ENCODE measurements at regions not wholly inside any gene's neighbourhood (a gene's known extent, or its start where the extent isn't known, plus 50 kb on each side); places are given as distances from the start of the nearest gene placed in this dataset.

DNA sequence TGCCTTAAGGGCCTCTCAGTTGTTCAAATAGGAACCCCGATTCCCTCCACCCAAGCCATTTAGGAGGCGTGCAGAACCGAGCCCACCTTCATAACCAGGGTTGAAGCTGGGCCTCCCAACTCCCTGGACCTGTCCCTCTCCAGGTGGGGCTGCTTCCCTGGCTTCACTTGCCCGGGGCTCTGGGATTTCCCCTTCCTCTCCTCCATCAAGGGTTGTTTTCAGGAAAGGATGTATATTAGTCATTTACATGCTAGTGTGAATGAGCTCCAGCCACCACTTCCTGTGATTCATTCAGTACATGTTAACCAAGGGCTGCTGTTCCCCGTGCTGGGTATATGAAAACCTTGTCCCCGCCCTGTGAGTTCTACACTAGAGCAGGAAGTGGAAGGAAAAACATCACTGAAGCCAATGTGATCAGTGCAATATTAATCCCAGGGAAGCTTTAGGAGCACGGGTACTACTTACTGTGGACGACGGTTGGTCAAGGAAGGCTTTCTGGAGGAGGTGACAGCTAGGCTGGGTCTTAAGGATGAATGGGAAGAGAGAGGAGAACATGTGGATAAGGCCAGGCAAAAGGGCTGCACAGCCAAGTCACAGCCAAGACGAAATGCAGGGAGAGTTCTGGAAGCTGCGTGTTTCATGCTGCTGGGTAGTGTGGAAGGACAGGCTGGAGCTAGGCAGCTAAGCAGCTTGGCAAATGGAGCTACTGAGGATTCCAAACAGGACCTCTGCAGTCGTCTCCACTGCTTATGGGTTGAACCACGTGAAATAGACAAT, 150.1 kb upstream of the SHH start:
- H3K4me3 Mint-ChIP-seq, result no peak overlapping the region
- H3K4me1 Mint-ChIP-seq, result peaks cover 0 to 4% (median 1%) of the 10 kb centered on the region in 4 donors
- no peaks in the 10 kb centered on the region for H3K27me3 Mint-ChIP-seq
- Histone ChIP-seq H3K9me3 (ENCODE audit: control insufficient read depth in 2 of 2, low read length in 2 of 2) (no peaks in the 10 kb centered on the region), H3K36me3 (ENCODE audit: control insufficient read depth, insufficient read depth, low read length) (no peaks in the 10 kb centered on the region), H3K27ac (ENCODE audit: insufficient read depth, low read length, poor library complexity, severe bottlenecking) (no peak overlapping the region), H3K4me3 (ENCODE audit: low read depth, low read length) (no peak overlapping the region), H3K4me1 (ENCODE audit: control insufficient read depth, insufficient read depth, low read length, poor library complexity, severe bottlenecking) (no peaks in the 10 kb centered on the region), H3K27me3 (ENCODE audit: control insufficient read depth, insufficient read depth, low read length) (no peaks in the 10 kb centered on the region)
- DNase-seq, result peak in 1 of 3 donors; percentile 70
- no peak for ATAC-seq (ENCODE audit: low read depth in 2 of 2)
- H3K27ac Mint-ChIP-seq, result no peak overlapping the region
- no peaks in the 10 kb centered on the region for H3K9me3 Mint-ChIP-seq
- no peaks in the 10 kb centered on the region for H3K36me3 Mint-ChIP-seq

DNA sequence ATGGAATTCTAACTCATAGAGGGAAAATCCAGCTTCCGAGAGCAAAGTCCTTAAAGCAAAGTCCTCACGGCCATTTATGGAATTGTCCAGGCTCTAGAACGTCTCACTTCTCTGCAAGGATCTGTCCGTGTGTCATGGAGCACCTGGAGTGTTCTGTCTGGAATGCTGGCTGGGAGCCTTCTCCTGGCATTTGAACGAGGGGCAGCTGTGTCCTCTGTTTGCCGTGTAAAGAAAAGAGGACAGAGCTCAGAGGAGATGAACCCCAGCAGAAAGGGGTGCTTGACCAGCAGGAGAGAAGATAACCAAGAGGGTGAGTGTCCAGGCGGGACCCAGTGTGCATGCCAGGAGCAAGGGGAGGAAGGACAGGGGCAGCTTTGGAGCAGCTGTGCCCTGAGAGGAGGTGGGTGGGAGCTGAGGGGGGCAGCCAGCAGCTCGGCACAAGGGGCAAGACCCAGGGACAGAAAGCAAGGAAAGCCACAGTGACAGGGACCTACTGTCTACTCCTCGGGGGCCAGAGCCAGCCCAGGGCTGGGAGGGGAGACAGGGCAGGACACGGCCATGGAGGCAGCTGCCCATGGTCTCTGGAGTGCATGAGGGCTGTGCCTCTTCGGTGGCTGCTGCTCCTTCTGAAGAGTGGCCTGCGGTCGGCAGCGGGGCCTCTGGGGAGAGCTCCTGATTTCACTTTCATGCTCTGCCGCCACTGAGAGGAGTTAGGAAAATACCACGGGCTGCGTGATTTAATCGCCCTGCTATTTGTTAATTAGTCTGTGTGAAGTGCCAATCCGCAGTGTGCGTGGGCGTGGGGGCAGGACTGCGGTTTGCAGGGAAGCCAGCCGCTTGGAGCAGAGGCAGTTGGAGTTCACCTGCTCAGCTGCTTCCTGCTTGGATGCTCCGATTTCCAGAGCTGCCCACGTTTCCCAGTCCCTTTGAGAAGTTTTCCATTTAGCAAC, 149.3 kb upstream of the SHH start:
- Histone ChIP-seq H3K4me1 (ENCODE audit: control insufficient read depth, insufficient read depth, low read length, poor library complexity, severe bottlenecking) (no peaks in the 10 kb centered on the region), H3K27me3 (ENCODE audit: control insufficient read depth, insufficient read depth, low read length) (no peaks in the 10 kb centered on the region), H3K4me3 (ENCODE audit: low read depth, low read length) (no peak overlapping the region), H3K9me3 (ENCODE audit: control insufficient read depth in 2 of 2, low read length in 2 of 2) (no peaks in the 10 kb centered on the region), H3K36me3 (ENCODE audit: control insufficient read depth, insufficient read depth, low read length) (no peaks in the 10 kb centered on the region), H3K27ac (ENCODE audit: insufficient read depth, low read length, poor library complexity, severe bottlenecking) (no peak overlapping the region)
- Mint-ChIP-seq H3K4me3 (no peak overlapping the region), H3K4me1 (peaks cover 0 to 4% (median 1%) of the 10 kb centered on the region in 4 donors), H3K27ac (no peak overlapping the region), H3K27me3 (no peaks in the 10 kb centered on the region), H3K36me3 (no peaks in the 10 kb centered on the region), H3K9me3 (no peaks in the 10 kb centered on the region)
- ATAC-seq (ENCODE audit: low read depth in 2 of 2) (no peak), DNase-seq (no peak)

- Mint-ChIP-seq H3K4me3 (no peak overlapping the region), H3K9me3 (no peaks in the 10 kb centered on the region), H3K27me3 (no peaks in the 10 kb centered on the region), H3K27ac (no peak overlapping the region), H3K4me1 (peaks cover 0 to 4% (median 2%) of the 10 kb centered on the region in 4 donors), H3K36me3 (no peaks in the 10 kb centered on the region)
- Histone ChIP-seq H3K27me3 (ENCODE audit: control insufficient read depth, insufficient read depth, low read length) (no peaks in the 10 kb centered on the region), H3K9me3 (ENCODE audit: control insufficient read depth in 2 of 2, low read length in 2 of 2) (no peaks in the 10 kb centered on the region), H3K27ac (ENCODE audit: insufficient read depth, low read length, poor library complexity, severe bottlenecking) (no peak overlapping the region), H3K36me3 (ENCODE audit: control insufficient read depth, insufficient read depth, low read length) (no peaks in the 10 kb centered on the region), H3K4me1 (ENCODE audit: control insufficient read depth, insufficient read depth, low read length, poor library complexity, severe bottlenecking) (no peaks in the 10 kb centered on the region), H3K4me3 (ENCODE audit: low read depth, low read length) (no peak overlapping the region)
- no peak for DNase-seq
- ATAC-seq (ENCODE audit: low read depth in 2 of 2), result no peak
These were observed 147.6 kb upstream of the SHH start for GRCh38 chr7:155959894-155960293.

GRCh38 chr7:155956977-155957376, 144.7 kb upstream of the SHH start:
- no peak for ATAC-seq (ENCODE audit: low read depth in 2 of 2)
- no peak overlapping the region for H3K27ac Mint-ChIP-seq
- Histone ChIP-seq H3K9me3 (ENCODE audit: control insufficient read depth in 2 of 2, low read length in 2 of 2) (no peaks in the 10 kb centered on the region), H3K4me3 (ENCODE audit: low read depth, low read length) (no peak overlapping the region), H3K36me3 (ENCODE audit: control insufficient read depth, insufficient read depth, low read length) (no peaks in the 10 kb centered on the region), H3K4me1 (ENCODE audit: control insufficient read depth, insufficient read depth, low read length, poor library complexity, severe bottlenecking) (no peaks in the 10 kb centered on the region), H3K27ac (ENCODE audit: insufficient read depth, low read length, poor library complexity, severe bottlenecking) (no peak overlapping the region), H3K27me3 (ENCODE audit: control insufficient read depth, insufficient read depth, low read length) (no peaks in the 10 kb centered on the region)
- no peaks in the 10 kb centered on the region for H3K36me3 Mint-ChIP-seq
- no peaks in the 10 kb centered on the region for H3K9me3 Mint-ChIP-seq
- DNase-seq, result no peak
- H3K4me3 Mint-ChIP-seq, result no peak overlapping the region
- peaks cover 0 to 2% (median 0%) of the 10 kb centered on the region in 4 donors for H3K4me1 Mint-ChIP-seq
- H3K27me3 Mint-ChIP-seq, result no peaks in the 10 kb centered on the region

- no peak overlapping the region for H3K4me3 ChIP-seq (ENCODE audit: low read depth, low read length)
- H3K4me1 ChIP-seq (ENCODE audit: control insufficient read depth, insufficient read depth, low read length, poor library complexity, severe bottlenecking), result no peaks in the 10 kb centered on the region
- no peak overlapping the region for H3K27ac Mint-ChIP-seq
- no peaks in the 10 kb centered on the region for H3K9me3 Mint-ChIP-seq
- H3K9me3 ChIP-seq (ENCODE audit: control insufficient read depth in 2 of 2, low read length in 2 of 2), result no peaks in the 10 kb centered on the region
- no peak for ATAC-seq (ENCODE audit: low read depth in 2 of 2)
- no peak overlapping the region for H3K27ac ChIP-seq (ENCODE audit: insufficient read depth, low read length, poor library complexity, severe bottlenecking)
- no peaks in the 10 kb centered on the region for H3K36me3 Mint-ChIP-seq
- no peak overlapping the region for H3K4me3 Mint-ChIP-seq
- no peaks in the 10 kb centered on the region for H3K27me3 ChIP-seq (ENCODE audit: control insufficient read depth, insufficient read depth, low read length)
- DNase-seq, result no peak
- peaks cover 0 to 2% (median 0%) of the 10 kb centered on the region in 4 donors for H3K4me1 Mint-ChIP-seq
- no peaks in the 10 kb centered on the region for H3K36me3 ChIP-seq (ENCODE audit: control insufficient read depth, insufficient read depth, low read length)
- no peaks in the 10 kb centered on the region for H3K27me3 Mint-ChIP-seq
These were observed 143.0 kb upstream of the SHH start for GRCh38 chr7:155955367-155955635.

DNA sequence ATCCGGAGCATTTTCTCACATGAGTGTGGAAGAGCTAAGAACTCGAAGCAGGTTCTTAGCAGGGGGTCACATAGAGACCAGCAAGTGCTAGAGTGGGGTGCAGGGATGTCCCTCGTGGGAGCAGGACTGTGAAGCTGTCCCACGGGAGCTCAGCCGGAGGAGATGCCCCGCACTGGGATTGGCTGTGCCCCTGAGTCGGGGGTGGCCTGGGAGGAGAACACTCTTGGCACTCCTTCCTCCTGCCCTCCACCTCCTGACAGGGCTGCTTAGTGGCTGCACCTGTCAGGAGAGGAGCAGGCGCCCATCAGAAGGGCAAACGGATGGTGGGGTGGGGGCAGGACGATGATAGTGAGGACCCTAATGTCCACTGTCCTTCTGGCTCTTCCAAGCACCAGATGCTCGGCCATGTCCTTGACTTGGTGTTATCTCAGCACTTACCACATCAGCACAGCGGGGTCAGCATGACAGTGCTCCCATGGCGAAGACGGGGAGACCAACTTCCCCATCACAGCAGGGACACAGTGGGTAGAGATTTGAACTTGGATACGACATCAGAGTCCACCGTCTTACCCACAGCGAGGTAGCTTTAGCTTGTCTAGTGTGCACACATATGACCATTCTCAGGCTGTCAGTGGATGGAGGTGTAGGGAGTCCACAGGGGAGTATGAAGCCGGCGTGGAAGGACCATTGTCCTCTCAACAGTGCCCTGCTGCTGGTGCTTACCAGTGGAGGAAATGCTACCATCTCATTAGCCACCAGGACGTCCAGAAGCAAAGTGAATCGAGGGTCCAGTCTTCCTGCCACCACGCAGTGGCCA, 142.5 kb upstream of the SHH start:
- Histone ChIP-seq H3K27me3 (ENCODE audit: control insufficient read depth, insufficient read depth, low read length) (no peaks in the 10 kb centered on the region), H3K4me3 (ENCODE audit: low read depth, low read length) (no peak overlapping the region), H3K4me1 (ENCODE audit: control insufficient read depth, insufficient read depth, low read length, poor library complexity, severe bottlenecking) (no peaks in the 10 kb centered on the region), H3K9me3 (ENCODE audit: control insufficient read depth in 2 of 2, low read length in 2 of 2) (no peaks in the 10 kb centered on the region), H3K36me3 (ENCODE audit: control insufficient read depth, insufficient read depth, low read length) (no peaks in the 10 kb centered on the region), H3K27ac (ENCODE audit: insufficient read depth, low read length, poor library complexity, severe bottlenecking) (no peak overlapping the region)
- Mint-ChIP-seq H3K9me3 (no peaks in the 10 kb centered on the region), H3K4me1 (peaks cover 0 to 2% (median 0%) of the 10 kb centered on the region in 4 donors), H3K36me3 (no peaks in the 10 kb centered on the region), H3K4me3 (no peak overlapping the region), H3K27ac (no peak overlapping the region), H3K27me3 (peaks cover 4% of the 10 kb centered on the region)
- DNase-seq, result no peak
- no peak for ATAC-seq (ENCODE audit: low read depth in 2 of 2)

DNA sequence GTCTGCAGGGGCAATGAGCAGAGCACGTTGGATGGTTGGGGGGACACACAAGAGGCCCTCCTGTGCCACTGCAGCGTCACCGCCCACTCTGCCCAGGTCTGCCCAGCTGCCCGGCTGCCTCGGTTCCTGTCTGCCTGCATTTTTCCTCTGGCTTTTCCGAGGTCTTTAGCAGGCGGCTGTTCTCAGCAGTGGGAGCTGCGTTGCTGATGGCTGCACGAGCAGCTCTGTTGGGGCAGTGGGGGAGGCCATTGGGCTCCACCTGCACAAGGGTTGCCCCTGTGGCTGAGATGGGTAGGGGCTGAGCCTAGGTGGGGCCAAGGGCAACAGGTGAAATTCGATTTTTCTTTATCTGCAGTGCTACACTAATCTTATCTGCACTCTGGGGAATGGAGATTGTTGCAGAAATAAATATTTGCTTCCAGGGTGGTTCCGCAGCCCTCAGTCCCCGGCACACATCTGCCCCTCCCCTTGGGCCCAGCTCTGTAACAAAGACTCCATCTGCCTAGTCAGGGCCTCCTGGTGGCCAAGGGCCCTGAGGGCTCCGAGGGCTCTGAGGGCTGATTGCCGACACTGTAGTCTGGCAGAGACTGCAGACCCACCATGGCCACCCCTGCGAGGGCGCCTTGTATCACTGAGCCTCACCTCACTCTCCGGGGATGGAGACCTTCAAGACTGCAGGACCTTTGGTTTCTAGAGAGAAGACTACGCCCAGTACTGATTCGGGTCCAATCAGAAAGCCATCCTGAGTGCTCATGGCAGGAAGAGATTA, 141.7 kb upstream of the SHH start:
- no peak for DNase-seq
- no peak overlapping the region for H3K4me3 Mint-ChIP-seq
- H3K27ac Mint-ChIP-seq, result no peak overlapping the region
- no peaks in the 10 kb centered on the region for H3K9me3 Mint-ChIP-seq
- Histone ChIP-seq H3K36me3 (ENCODE audit: control insufficient read depth, insufficient read depth, low read length) (no peaks in the 10 kb centered on the region), H3K27me3 (ENCODE audit: control insufficient read depth, insufficient read depth, low read length) (no peaks in the 10 kb centered on the region), H3K4me1 (ENCODE audit: control insufficient read depth, insufficient read depth, low read length, poor library complexity, severe bottlenecking) (no peaks in the 10 kb centered on the region), H3K27ac (ENCODE audit: insufficient read depth, low read length, poor library complexity, severe bottlenecking) (no peak overlapping the region), H3K9me3 (ENCODE audit: control insufficient read depth in 2 of 2, low read length in 2 of 2) (no peaks in the 10 kb centered on the region), H3K4me3 (ENCODE audit: low read depth, low read length) (no peak overlapping the region)
- no peak for ATAC-seq (ENCODE audit: low read depth in 2 of 2)
- no peaks in the 10 kb centered on the region for H3K36me3 Mint-ChIP-seq
- peaks cover 0 to 2% (median 0%) of the 10 kb centered on the region in 4 donors for H3K4me1 Mint-ChIP-seq
- peaks cover 4% of the 10 kb centered on the region for H3K27me3 Mint-ChIP-seq
